Stomach (tissue), 8 donors: ENCODE measurements at regions not wholly inside any gene's neighbourhood (a gene's known extent, or its start where the extent isn't known, plus 50 kb on each side); places are given as distances from the start of the nearest gene placed in this dataset.

Experiments
- DNase-seq, 2 donors: peaks; one replicate each; pipeline versions ENCODE4 v3.0.0 to v3.0.0-alpha.2; 2013 to 2019
- H3K27ac ChIP-seq, 5 donors: fragments of 200-600 bp in 4 of 5; sonication (generic) in 4 of 5; one replicate each; pipeline ENCODE4 v1.5.1; 2013 to 2019; ENCODE audit warnings: mild to moderate bottlenecking in 1 of 5, moderate library complexity in 1 of 5
- H3K27me3 ChIP-seq, 3 donors: fragments of 200-600 bp; sonication (generic); one replicate each; pipeline ENCODE4 v1.5.1; 2017 to 2019; ENCODE audit warnings: mixed run types in 1 of 3
- H3K36me3 ChIP-seq, 4 donors: fragments of 200-600 bp; sonication (generic); 1 replicate in 3 of 4; 2 replicates in 1 of 4; pipeline ENCODE4 v1.5.1; 2016 to 2019
- H3K4me1 ChIP-seq, 4 donors: fragments of 200-600 bp; sonication (generic); one replicate each; pipeline ENCODE4 v1.5.1; 2016 to 2019
- H3K4me3 ChIP-seq, 4 donors: fragments of 200-600 bp; sonication (generic) in 3 of 4; one replicate each; pipeline ENCODE4 v1.5.1; 2016 to 2019; ENCODE audit warnings: mild to moderate bottlenecking in 1 of 4
- H3K9me3 ChIP-seq, 4 donors: fragments of 200-600 bp; sonication (generic); one replicate each; pipeline ENCODE4 v1.5.1; 2016 to 2019
- EP300 ChIP-seq: sonication (generic); formaldehyde crosslinking; IDR thresholded peaks from one replicate; pipeline ENCODE4 v1.6.1; 2017; ENCODE audit warnings: antibody characterized with exemption
- POLR2A ChIP-seq, 4 donors: fragments of 450-650 bp; IDR thresholded peaks; one replicate each; pipeline ENCODE4 v1.6.1; 2016; ENCODE audit warnings: antibody characterized with exemption in 4 of 4, control low read depth in 2 of 4, mild to moderate bottlenecking in 1 of 4, moderate library complexity in 1 of 4
- POLR2AphosphoS5 ChIP-seq, 3 donors: sonication (generic); formaldehyde crosslinking; IDR thresholded peaks; one replicate each; pipeline ENCODE4 v1.6.1; 2016; ENCODE audit warnings: antibody characterized with exemption in 3 of 3
- WGBS, 5 donors: extraction: QIAGEN DNeasy Blood & Tissue Kit in 3 of 5; methylation state at CpG; one replicate each; pipeline versions ENCODE4 v1.1.5 to v1.1.7; 2013 to 2018; 5-methylcytosine and 5-hydroxymethylcytosine counted together
- intact Hi-C: fragments of 100-400 bp; cut with DNase I; formaldehyde crosslinking; loops from one replicate; pipeline ENCODE4 v1.15.1; 2023; ENCODE audit warnings: low total_unique reads
- TF ChIP-seq, protein P1 (sequence below), 7 experiments: fragments of 450-650 bp in 4 of 7; fragments of 200-600 bp in 3 of 7; sonication (generic) in 3 of 7; IDR thresholded peaks; one replicate each; pipeline ENCODE4 v1.5.1; 2016 to 2019; ENCODE audit warnings: antibody characterized with exemption in 7 of 7, control low read depth in 2 of 7, mild to moderate bottlenecking in 1 of 7
- donor health status: healthy with polysubstance abuse.
- donor health status: Bipolar disorder and iron deficiency.
- donor health status: healthy.

DNA sequence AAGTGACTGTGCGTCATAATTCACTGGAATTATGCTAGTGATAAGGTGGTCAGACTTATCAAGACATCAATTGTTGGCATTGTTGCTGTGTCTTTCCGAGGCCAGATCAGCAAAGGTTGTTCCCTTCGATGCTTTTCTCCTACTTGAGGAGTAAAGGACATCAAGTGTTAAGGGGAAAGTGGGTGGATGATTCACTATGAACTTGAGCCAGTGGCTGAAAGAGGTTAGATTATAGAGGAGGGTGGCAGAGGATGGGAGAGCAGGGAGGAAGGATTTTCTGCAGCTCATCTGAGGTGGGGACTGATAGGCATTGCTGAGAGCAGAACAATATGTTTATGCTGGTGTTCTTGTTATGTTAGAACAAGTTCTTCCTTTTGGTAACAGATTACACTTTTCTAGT is 131.4 kb upstream of the AGR3 start:
- intact Hi-C loops, result no loop called here
- Histone ChIP-seq H3K36me3 (no peaks in the 10 kb centered on the region), H3K27me3 (no peaks in the 10 kb centered on the region), H3K4me1 (peaks cover 0 to 16% (median 0%) of the 10 kb centered on the region in 4 donors), H3K4me3 (no peak overlapping the region), H3K27ac (no peak overlapping the region), H3K9me3 (no peaks in the 10 kb centered on the region)
- DNase-seq, result no peak
- WGBS, 5 donors, result 80 to 92% (median 86%) methylated on average over 3 of the region's 3 CpGs
- TF ChIP-seq, protein P1, sequence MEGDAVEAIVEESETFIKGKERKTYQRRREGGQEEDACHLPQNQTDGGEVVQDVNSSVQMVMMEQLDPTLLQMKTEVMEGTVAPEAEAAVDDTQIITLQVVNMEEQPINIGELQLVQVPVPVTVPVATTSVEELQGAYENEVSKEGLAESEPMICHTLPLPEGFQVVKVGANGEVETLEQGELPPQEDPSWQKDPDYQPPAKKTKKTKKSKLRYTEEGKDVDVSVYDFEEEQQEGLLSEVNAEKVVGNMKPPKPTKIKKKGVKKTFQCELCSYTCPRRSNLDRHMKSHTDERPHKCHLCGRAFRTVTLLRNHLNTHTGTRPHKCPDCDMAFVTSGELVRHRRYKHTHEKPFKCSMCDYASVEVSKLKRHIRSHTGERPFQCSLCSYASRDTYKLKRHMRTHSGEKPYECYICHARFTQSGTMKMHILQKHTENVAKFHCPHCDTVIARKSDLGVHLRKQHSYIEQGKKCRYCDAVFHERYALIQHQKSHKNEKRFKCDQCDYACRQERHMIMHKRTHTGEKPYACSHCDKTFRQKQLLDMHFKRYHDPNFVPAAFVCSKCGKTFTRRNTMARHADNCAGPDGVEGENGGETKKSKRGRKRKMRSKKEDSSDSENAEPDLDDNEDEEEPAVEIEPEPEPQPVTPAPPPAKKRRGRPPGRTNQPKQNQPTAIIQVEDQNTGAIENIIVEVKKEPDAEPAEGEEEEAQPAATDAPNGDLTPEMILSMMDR (IDR thresholded peaks at IDR 0.05), result no peak
- TF ChIP-seq EP300, result no peak
- no peak for TF ChIP-seq POLR2AphosphoS5 (IDR thresholded peaks at IDR 0.05)
- no peak for TF ChIP-seq POLR2A (IDR thresholded peaks at IDR 0.05)

DNA sequence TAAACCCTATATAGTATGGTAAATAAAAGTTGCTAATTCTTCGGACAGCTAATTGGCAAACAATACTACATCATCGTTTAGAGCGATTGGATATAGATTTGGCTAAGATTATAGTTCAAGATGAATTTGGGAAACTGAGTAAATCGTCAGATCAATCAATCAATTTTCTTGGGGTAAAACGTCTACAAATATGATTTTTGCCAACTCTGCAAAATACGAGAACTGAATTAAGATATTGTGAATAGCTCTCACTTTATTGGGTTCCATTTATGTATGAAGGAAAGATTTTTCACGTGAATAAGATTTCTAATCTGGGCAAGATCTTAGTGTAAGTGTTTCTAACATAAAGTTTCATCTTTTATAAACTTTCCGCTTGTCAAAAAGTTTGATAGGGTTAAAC is 132.9 kb upstream of the AGR3 start:
- no peak for DNase-seq

GRCh38 chr7:17015598-17016031 is 133.8 kb upstream of the AGR3 start:
- Histone ChIP-seq H3K4me3 (no peak overlapping the region), H3K27ac (peak overlapping the region in 3 of 5 donors; percentile 16 to 58 (median 31)), H3K36me3 (no peaks in the 10 kb centered on the region), H3K4me1 (peaks cover 0 to 6% (median 2%) of the 10 kb centered on the region in 4 donors), H3K9me3 (no peaks in the 10 kb centered on the region), H3K27me3 (no peaks in the 10 kb centered on the region)
- DNase-seq, result no peak
- TF ChIP-seq EP300 (no peak), POLR2A (IDR thresholded peaks at IDR 0.05) (no peak), POLR2AphosphoS5 (IDR thresholded peaks at IDR 0.05) (no peak)
- TF ChIP-seq, protein P1 (IDR thresholded peaks at IDR 0.05), result no peak
- intact Hi-C loops, result no loop called here
- 58 to 67% (median 64%) methylated on average over 4 of the region's 4 CpGs for WGBS, 5 donors

More for the DNA sequence above, 132.9 kb upstream of the AGR3 start:
- H3K9me3 ChIP-seq, result no peaks in the 10 kb centered on the region
- H3K27ac ChIP-seq, result peak overlapping the region in 1 of 5 donors; percentile 58
- H3K4me1 ChIP-seq, result peaks cover 0 to 2% (median 0%) of the 10 kb centered on the region in 4 donors
- 88 to 93% (median 92%) methylated on average over 8 of the region's 8 CpGs for WGBS, 5 donors
- H3K27me3 ChIP-seq, result no peaks in the 10 kb centered on the region
- no peaks in the 10 kb centered on the region for H3K36me3 ChIP-seq
- intact Hi-C loops, result no loop called here
- no peak for TF ChIP-seq POLR2AphosphoS5 (IDR thresholded peaks at IDR 0.05)
- TF ChIP-seq POLR2A (IDR thresholded peaks at IDR 0.05), result no peak
- TF ChIP-seq, protein P1 (IDR thresholded peaks at IDR 0.05), result no peak
- TF ChIP-seq EP300, result no peak
- no peak overlapping the region for H3K4me3 ChIP-seq

- intact Hi-C loops, result no loop called here
- DNase-seq, result no peak
- H3K27me3 ChIP-seq, result no peaks in the 10 kb centered on the region
- H3K4me1 ChIP-seq, result peaks cover 0 to 9% (median 6%) of the 10 kb centered on the region in 4 donors
- H3K36me3 ChIP-seq, result no peaks in the 10 kb centered on the region
- peak overlapping the region in 1 of 5 donors; percentile 32 for H3K27ac ChIP-seq
- no peak overlapping the region for H3K4me3 ChIP-seq
- TF ChIP-seq POLR2A (IDR thresholded peaks at IDR 0.05) (no peak), POLR2AphosphoS5 (IDR thresholded peaks at IDR 0.05) (no peak), EP300 (no peak)
- TF ChIP-seq, protein P1 (IDR thresholded peaks at IDR 0.05), result no peak
- no peaks in the 10 kb centered on the region for H3K9me3 ChIP-seq
- WGBS, 5 donors, result 92 to 95% (median 94%) methylated on average over 2 of the region's 2 CpGs
These were observed 134.7 kb upstream of the AGR3 start for GRCh38 chr7:17016402-17017010.
